Pulmonary artery endothelial cell (primary cell): ENCODE measurements at regions not wholly inside any gene's neighbourhood (a gene's known extent, or its start where the extent isn't known, plus 50 kb on each side); places are given as distances from the start of the nearest gene placed in this dataset.
"Not testable (repeated sequence)": the region's sequence is repeated elsewhere in the genome, so short reads cannot be mapped to it uniquely, and the experiment has no call there.

Experiments
- DNase-seq: peaks from one replicate; pipeline ENCODE4 v3.0.0-alpha.2; 2011; ENCODE audit warnings: low read depth, low spot score

- DNase-seq = not testable (repeated sequence)
These were observed 676.4 kb upstream of the ZNF337 start for GRCh38 chr20:26373066-26373465.

- DNase-seq = no peak
These were observed 657.9 kb upstream of the ZNF337 start for GRCh38 chr20:26354511-26354910.

- no peak for DNase-seq
These were observed 650.7 kb upstream of the ZNF337 start for GRCh38 chr20:26347396-26347795.

GRCh38 chr20:26340460-26341065 is 643.9 kb upstream of the ZNF337 start:
- DNase-seq = not testable (repeated sequence)

GRCh38 chr20:26324177-26324576 is 627.5 kb upstream of the ZNF337 start:
- DNase-seq = no peak

- DNase-seq = no peak
These were observed 618.4 kb upstream of the ZNF337 start for GRCh38 chr20:26315054-26315453.

GRCh38 chr20:26309720-26310119 is 613.1 kb upstream of the ZNF337 start:
- DNase-seq = not testable (repeated sequence)

GRCh38 chr20:26308961-26309360 is 612.3 kb upstream of the ZNF337 start:
- DNase-seq = no peak

- DNase-seq = no peak
These were observed 598.4 kb upstream of the ZNF337 start for GRCh38 chr20:26295006-26295405.

- not testable (repeated sequence) for DNase-seq
These were observed 591.9 kb upstream of the ZNF337 start for GRCh38 chr20:26288379-26289061.

GRCh38 chr20:26279238-26279637 is 582.6 kb upstream of the ZNF337 start:
- DNase-seq = no peak

GRCh38 chr20:26277339-26277738 is 580.7 kb upstream of the ZNF337 start:
- no peak for DNase-seq

GRCh38 chr20:26276554-26277210 is 580.0 kb upstream of the ZNF337 start:
- DNase-seq = no peak

- DNase-seq = not testable (repeated sequence)
These were observed 572.1 kb upstream of the ZNF337 start for GRCh38 chr20:26268762-26269161.

GRCh38 chr20:26260925-26261324 is 564.3 kb upstream of the ZNF337 start:
- DNase-seq = not testable (repeated sequence)

GRCh38 chr20:26252311-26252975 is 555.8 kb upstream of the ZNF337 start:
- not testable (repeated sequence) for DNase-seq

- not testable (repeated sequence) for DNase-seq
These were observed 554.7 kb upstream of the ZNF337 start for GRCh38 chr20:26251376-26251775.

GRCh38 chr20:26250249-26251114 is 553.8 kb upstream of the ZNF337 start:
- not testable (repeated sequence) for DNase-seq

- no peak for DNase-seq
These were observed 547.1 kb upstream of the ZNF337 start for GRCh38 chr20:26243731-26244130.

GRCh38 chr20:26220609-26221008 is 524.0 kb upstream of the ZNF337 start:
- not testable (repeated sequence) for DNase-seq

GRCh38 chr20:26219546-26219945 is 522.9 kb upstream of the ZNF337 start:
- DNase-seq = not testable (repeated sequence)
